Heart left ventricle (tissue), 13 donors: ENCODE measurements at regions not wholly inside any gene's neighbourhood (a gene's known extent, or its start where the extent isn't known, plus 50 kb on each side); places are given as distances from the start of the nearest gene placed in this dataset.

ENCODE experiments used
- CTCF ChIP-seq, 12 donors: fragments of 200-600 bp; sonication (generic) in 4 of 12; IDR thresholded peaks; one replicate each; pipeline versions ENCODE4 v1.5.0 to v1.8.0; 2018 to 2022; ENCODE audit warnings: antibody characterized with exemption in 12 of 12, mild to moderate bottlenecking in 5 of 12
- POLR2A ChIP-seq, 2 donors: fragments of 450-650 bp; IDR thresholded peaks; one replicate each; pipeline ENCODE4 v1.6.1; 2017; ENCODE audit warnings: antibody characterized with exemption in 2 of 2, mild to moderate bottlenecking in 2 of 2, moderate library complexity in 2 of 2
- donor health status: ischemic (EF 13 %, LVEDD 7.1; RV severe dilation, severe dysfunction).
- donor health status: DM: no; HTN: yes; CAD: no.
- donor health status: DM: no; HTN: no; CAD: no.
- donor health status: ischemic (EF 25% LVEDD 6.9; RV normal size, moderate dysfunction).
- donor health status: ischemic (EF 25% LVEDD 5.7; RV mildly dilated, moderate dysfunction).
- donor health status: ischemic (EF 35%, LVEDD 5.7; RV mildly dilated, moderate dysfunction).
- donor health status: nonischemic (EF 11% LVEDD 7.7; RV severe dilation, severe dysfunction).
- donor health status: DM: yes; HTN: yes; CAD: no.
- donor health status: PGD.
- donor health status: ischemic (EF 29% LVEDD 5.4; RV normal size, mild dysfunction).
- donor health status: nonischemic (EF 23%, LVEDD 6.1; RV moderate dilation, normal function).

DNA sequence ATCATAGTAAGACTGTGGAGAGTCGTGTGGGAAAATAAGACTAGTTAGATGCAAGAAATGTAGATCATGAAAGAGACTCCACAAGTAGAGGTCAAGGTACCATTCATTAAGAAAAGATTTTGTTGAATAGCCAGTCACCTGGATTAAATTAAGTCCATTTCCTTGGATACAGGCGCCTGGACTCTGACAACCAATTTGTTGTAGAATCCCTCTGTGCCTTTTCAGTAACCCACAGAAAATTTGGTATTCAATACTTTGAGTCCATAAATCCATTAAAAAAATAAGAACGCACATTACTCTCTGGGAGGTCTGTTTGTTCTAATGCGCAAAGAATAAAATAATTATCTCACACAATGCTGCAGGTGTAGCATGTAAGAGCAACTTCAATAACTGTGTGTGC, 469.4 kb downstream of the KLF12 start:
- TF ChIP-seq CTCF (IDR thresholded peaks at IDR 0.05) (no peak), POLR2A (IDR thresholded peaks at IDR 0.05) (no peak)
